ENCODE measurements at regions not wholly inside any gene's neighbourhood (a gene's known extent, or its start where the extent isn't known, plus 50 kb on each side); places are given as distances from the start of the nearest gene placed in this dataset.
"Not testable (repeated sequence)": the region's sequence is repeated elsewhere in the genome, so short reads cannot be mapped to it uniquely, and the experiment has no call there.

DNA sequence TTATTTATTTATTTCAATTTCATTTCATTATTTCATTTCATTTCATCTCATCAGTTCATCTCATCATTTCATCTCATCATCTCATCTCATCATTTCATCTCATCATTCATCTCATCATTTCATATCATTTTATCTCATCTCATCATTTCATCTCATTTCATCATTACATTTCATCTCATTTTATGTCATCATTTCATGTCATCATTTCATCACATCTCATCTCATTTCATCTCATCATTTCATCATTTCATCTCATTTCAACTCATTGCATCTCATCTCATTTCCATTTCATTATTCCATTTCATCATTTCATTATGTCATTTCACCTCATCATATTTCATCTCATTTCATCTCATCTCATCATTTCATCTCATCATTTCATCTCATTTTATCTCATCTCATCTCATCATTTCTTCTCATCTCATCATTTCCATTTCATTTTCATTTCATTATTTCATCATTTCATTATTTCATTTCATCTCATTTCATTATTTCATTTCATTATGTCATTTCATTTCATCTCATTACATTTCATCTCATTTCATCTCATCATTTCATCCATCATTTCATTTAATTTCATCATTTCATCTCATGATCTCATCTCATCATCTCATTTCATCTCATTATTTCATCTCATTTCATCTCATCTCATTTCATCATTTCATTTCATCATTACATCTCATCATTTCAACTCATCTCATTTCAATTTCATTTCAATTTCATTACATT, 2868.6 kb downstream of the RPIA start:
- ATAC-seq; DNase-seq; intact Hi-C loops (cut with DNase I, micrococcal nuclease): not testable (repeated sequence)

GRCh38 chr2:91562184-91562583, 2870.7 kb downstream of the RPIA start:
- intact Hi-C loops (cut with DNase I, micrococcal nuclease); ATAC-seq; DNase-seq: not testable (repeated sequence)

GRCh38 chr2:91564700-91565099, 2873.2 kb downstream of the RPIA start:
- DNase-seq; ATAC-seq; intact Hi-C loops (cut with DNase I, micrococcal nuclease): not testable (repeated sequence)

GRCh38 chr2:91565689-91566430, 2874.4 kb downstream of the RPIA start:
- intact Hi-C loops (cut with DNase I, micrococcal nuclease); ATAC-seq; DNase-seq: not testable (repeated sequence)

DNA sequence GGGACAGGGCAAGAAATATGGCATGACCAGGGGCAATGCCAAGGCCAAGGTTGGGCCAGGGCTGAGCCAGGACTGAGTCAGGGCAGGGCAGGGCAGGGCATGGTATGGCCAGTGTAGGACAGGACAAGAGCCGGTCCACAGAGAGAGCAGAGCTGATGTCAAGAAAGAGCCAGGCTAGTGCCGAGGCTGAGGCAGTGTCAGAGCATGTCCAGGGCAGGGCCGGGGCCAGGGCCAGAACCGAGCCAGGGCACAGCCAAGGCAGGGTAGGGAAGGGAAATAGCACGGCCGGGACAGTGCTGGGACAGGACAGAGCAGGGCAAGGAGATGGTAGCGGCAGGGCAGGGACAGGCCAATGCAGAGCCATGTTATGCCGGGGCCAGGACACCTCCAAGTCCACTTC, 2875.1 kb downstream of the RPIA start:
- intact Hi-C loops (cut with DNase I, micrococcal nuclease); ATAC-seq; DNase-seq: not testable (repeated sequence)

DNA sequence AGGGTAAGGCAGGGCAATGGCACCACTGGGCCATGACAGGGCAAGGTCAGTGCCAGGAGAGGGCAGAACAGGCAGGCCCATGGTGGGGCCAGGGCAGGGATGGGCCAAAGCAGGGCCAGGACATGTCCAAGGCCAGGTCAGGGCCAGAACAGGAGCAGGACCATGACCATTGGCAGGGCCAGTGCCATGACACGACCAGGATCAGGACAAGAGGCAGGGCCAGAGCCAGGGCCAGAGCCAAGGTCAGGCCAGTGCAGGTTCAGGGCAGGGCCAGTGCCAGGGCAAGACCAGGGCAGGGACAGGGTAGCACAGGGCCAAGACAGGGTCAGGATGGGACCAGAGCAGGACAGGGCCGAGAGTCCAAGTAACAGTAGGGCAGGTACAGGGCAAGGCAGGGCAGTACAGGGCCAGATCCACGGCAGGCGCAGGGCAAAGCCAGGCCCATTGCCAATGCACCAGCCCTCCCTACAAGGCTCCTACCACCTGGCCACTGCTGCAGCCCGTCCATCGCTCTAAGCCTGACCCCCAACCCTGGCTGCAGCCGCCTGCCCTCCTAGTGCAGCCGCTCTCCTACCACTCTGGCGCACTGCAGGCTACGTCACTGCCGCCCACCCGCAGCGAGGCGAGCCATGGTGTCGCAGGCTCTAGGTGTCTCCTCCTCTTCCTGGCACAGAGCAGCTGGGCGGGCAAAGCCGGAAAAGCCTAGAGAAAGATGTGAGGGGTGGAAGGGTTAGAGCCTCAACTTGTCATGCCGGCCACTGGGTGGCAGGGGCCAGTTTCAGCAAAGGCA, 2876.3 kb downstream of the RPIA start:
- intact Hi-C loops (cut with DNase I, micrococcal nuclease); ATAC-seq; DNase-seq: not testable (repeated sequence)

DNA sequence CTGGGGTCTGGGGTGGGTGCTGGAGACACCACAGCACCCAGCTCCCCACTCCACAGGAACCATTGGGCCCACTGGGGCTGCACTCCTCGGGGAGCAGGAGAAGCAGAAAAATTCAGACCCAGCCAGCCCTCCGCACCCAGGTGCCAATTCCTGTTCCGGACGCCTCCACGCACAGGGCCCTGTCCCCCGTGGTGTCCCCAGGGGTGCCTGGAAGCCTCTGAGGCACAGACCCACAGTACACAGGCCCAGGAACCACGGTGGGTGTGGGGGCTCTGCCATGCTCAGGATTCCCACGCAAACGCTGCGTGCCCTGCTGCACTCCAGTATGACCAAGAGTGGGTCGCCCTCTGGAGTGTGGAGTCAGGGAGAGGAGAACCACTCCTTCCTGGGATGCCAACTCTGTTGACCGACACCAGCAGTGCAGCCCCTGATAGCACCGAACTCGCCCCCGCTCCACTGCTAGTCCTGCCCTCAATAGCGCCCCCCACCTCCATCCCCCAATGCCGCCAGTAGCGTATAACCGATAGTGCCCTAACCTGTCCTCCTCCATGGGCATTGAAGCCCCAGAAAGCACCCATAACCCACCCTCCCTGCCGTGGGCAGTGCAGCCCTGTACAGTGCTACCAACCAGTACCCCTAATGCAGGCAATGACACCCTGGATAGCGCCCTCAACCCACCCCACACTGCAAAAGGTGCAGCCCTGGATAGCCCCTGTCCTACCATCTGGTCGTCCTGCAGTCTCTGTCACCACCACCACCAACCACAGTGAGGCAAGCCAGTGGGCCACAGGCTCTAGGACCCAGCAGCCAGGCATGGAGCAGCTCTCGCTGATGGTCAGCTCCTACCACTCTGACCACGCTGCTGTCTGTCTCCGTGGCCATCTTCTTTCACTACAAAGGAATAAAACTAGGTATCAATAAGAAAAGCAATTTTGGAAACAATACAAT, 2877.2 kb downstream of the RPIA start:
- DNase-seq; intact Hi-C loops (cut with DNase I, micrococcal nuclease); ATAC-seq: not testable (repeated sequence)

DNA sequence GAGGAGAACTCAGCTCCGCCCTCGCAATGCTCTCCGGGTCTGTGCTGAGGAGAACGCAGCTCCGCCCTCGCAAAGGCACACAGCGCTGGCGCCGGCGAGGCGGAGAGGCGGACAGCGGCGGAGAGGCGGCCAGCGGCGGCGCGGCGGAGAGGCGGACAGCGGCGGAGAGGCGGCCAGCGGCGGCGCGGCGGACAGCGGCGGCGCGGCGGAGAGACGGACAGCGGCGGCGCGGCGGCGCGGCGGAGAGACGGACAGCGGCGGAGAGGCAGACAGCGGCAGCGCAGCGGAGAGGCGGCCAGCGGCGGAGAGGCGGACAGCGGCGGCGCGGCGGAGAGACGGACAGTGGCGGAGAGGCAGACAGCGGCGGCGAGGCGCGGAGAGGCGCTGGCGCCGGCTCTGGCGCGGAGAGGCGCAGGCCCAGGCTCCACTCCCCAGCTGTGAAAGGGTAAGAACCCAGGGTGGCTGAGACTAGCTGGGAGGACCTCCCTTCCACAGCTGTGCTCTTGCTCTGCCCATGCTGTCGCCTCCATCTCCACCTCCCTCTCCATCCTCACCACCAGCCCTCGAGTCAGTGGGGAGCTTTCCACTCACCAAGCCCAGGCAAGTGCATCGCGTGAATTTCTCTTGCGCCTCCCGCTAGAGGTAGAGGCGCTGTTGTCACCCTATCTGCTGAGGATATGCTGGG, 2879.9 kb downstream of the RPIA start:
- not testable (repeated sequence) for DNase-seq, ATAC-seq

GRCh38 chr2:91573018-91573417, 2881.5 kb downstream of the RPIA start:
- ATAC-seq; intact Hi-C loops (cut with DNase I, micrococcal nuclease); DNase-seq: not testable (repeated sequence)

More for the DNA sequence above, 2879.9 kb downstream of the RPIA start:
- intact Hi-C loops (cut with DNase I, micrococcal nuclease), result not testable (repeated sequence)

DNA sequence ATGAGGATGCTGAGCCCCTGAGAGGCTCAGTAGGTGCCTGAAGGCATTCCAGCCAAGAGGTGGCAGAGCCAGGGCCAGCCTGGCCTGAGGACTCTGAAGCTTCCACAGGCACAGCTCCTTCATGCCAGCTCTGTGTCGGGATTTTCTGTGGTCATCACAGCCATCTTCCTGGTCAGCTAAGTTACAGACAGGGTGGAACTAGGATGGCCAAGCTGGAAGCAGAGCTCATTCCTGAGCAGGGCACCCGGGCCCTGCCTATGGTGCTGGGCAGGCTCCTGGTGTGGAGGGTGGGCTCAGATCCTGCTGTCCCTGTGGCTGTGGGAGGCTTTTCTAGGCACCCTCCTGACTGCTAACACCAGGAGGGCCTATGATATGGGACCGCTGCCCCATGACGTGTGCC, 2882.3 kb downstream of the RPIA start:
- intact Hi-C loops (cut with DNase I, micrococcal nuclease); DNase-seq; ATAC-seq: not testable (repeated sequence)

DNA sequence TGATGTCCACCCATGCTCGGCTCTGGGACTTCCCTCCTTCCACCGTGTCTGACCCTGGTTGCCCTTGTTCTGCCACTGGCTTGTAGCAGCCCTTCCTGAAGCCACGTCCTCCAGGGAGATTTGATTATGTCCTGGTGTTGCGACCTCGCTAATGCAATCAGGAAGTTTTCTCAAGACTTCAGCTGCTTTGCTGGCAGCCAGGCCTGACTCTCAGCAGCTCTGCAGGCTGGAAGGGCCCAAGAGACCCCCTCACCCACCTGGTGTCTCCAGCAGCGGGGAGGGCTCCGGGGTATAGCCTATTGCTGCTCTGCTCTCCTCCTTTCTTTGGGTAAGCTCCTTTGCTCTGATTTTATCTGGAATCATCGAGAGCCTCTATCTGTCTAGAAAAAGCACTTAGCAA, 2882.8 kb downstream of the RPIA start:
- ATAC-seq; DNase-seq; intact Hi-C loops (cut with DNase I, micrococcal nuclease): not testable (repeated sequence)

DNA sequence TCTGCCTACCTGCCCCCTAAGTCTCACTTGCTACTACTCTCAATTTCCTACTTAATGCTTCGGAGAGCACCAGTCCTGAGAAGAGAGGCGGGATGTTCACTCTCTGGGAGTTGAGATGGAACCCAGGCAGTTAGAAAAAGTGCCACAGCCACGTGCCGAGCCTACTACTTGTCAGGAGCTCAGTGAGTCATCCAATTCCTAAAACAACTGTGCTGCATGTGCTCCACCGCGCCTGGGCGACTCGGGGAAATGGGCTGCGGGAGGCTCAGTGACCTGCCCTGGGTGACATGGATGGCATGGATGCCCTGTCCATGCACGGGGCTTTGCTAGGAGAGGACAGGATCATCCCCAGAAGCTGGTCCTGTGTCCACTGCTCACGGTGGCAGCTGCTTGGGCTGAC, 2884.2 kb downstream of the RPIA start:
- DNase-seq; intact Hi-C loops (cut with DNase I, micrococcal nuclease); ATAC-seq: not testable (repeated sequence)

GRCh38 chr2:91577406-91577805, 2885.9 kb downstream of the RPIA start:
- intact Hi-C loops (cut with DNase I, micrococcal nuclease); DNase-seq; ATAC-seq: not testable (repeated sequence)

- DNase-seq; ATAC-seq; intact Hi-C loops (cut with DNase I, micrococcal nuclease): not testable (repeated sequence)
Observed at GRCh38 chr2:91578678-91579077, 2887.2 kb downstream of the RPIA start.

DNA sequence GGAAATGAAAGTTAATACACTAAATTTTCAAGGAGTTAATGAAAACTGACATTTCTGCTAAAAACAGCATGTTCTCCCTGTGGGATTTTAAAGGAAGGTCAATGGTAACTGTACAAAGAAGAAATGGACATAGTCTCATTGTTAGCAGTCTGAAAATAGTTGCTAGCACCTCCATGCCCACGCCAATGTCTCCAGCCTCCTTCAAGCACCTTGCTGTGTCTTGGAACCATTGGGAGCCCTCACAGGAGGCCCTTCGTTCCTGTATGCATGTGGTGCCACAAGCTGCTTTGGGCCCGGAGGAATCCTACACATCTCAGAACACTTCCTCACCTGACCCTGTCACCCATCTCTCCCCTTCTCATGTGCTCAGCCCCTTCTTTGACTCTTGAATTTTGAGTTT, 2888.1 kb downstream of the RPIA start:
- DNase-seq; intact Hi-C loops (cut with DNase I, micrococcal nuclease); ATAC-seq: not testable (repeated sequence)

GRCh38 chr2:91580043-91580442, 2888.6 kb downstream of the RPIA start:
- ATAC-seq; DNase-seq; intact Hi-C loops (cut with DNase I, micrococcal nuclease): not testable (repeated sequence)

DNA sequence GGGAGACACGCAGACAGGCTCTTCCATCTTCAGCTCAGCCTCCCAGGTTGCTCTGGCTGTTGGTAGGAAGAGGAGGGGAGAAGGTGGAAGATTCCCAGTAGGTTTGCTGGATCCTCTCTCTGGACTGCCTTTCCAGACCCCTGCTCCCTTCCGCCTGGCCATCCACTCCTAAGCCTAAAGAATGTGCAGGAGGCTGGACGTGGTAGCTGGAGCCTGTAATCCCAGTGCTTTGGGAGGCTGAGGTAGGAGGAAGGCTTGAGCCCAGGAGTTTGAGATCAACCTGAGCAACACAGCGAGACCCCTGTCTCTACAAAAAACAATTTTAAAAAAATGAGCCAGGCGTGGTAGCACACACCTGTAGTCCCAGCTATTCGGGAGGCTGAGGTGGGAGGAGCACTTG, 2895.6 kb downstream of the RPIA start:
- intact Hi-C loops (cut with DNase I, micrococcal nuclease); ATAC-seq; DNase-seq: not testable (repeated sequence)
